AG04450 (cell line): ENCODE measurements at regions not wholly inside any gene's neighbourhood (a gene's known extent, or its start where the extent isn't known, plus 50 kb on each side); places are given as distances from the start of the nearest gene placed in this dataset.

ENCODE experiments used
- CTCF ChIA-PET: fragments of 300-600, 350-600 bp; formaldehyde crosslinking; extraction: SDS; loops from one replicate; lab custom pipeline; 2022; ENCODE audit warnings: antibody characterized with exemption, inconsistent platforms; lab: Charles Lee
- POLR2A ChIA-PET: fragments of 350-600 bp; formaldehyde crosslinking; extraction: SDS; loops from one replicate; lab custom pipeline; 2021; ENCODE audit warnings: antibody characterized with exemption, inconsistent platforms; lab: Yijun Ruan, JAX
- DNase-seq: peaks from one replicate; pipeline ENCODE4 v3.0.0-alpha.2; 2011; ENCODE audit warnings: low read depth, low spot score
- H3K27ac ChIP-seq: one replicate; pipeline ENCODE4 v1.5.1; 2012; ENCODE audit warnings: low read depth, low read length, control low read depth
- H3K27me3 ChIP-seq: one replicate; pipeline ENCODE4 v1.6.0; 2012; ENCODE audit warnings: low read length; ENCODE audit not compliant: control insufficient read depth, insufficient read depth
- H3K4me3 ChIP-seq: 2 replicates; pipeline ENCODE4 v1.5.1; 2011; ENCODE audit warnings: mild to moderate bottlenecking, low read depth, low read length, control low read depth
- H3K9me3 ChIP-seq: 2 replicates; pipeline ENCODE4 v1.5.1; 2012; ENCODE audit warnings: low read length; ENCODE audit not compliant: control insufficient read depth, insufficient read depth
- TF ChIP-seq, protein P1 (sequence below): IDR thresholded peaks from 2 replicates; pipeline ENCODE4 v1.5.1; 2011; ENCODE audit warnings: low read depth, low read length, control low read depth, inconsistent platforms

DNA sequence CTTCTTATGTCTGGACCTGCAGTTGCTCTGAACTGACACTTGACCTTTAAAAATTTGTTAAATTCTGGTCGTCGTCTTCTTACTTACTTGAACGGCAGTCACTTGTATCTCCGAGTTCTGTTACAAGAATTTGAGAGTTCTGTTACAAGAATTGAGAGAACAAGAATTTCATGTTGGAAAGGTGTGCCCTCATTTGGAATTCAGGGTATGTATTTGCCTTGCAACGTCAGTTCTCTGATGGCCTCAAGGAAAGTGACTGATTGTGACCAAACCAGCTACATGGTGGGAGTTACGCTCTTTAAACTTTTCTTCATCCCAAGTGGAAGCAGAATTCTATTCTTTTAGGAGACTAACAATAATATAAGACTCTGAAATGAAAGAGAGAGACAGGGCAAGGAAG, 320.0 kb upstream of the TRIB2 start:
- ChIA-PET CTCF (no interaction called here), POLR2A (no interaction called here)
- H3K27me3 ChIP-seq, result no peaks in the 10 kb centered on the region

DNA sequence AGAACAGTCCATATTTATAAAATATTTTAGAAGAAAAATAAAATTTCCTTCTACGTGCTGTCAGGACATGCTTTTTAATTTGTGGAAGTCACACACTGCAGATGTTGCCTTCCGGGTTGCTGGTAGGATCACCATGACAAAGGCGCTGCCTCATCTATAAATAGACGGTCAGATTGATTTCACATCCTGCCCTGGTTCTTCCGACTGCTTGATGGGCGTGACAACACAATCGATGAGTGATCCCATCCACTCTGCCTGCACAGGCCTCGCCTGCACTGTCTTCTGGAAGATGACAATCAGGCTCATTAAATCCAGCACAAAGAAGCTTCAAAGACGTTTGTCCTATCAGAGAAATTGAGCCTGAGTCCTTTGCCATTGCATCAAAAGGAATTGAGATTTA, 318.9 kb upstream of the TRIB2 start:
- POLR2A ChIA-PET, result no interaction called here
- TF ChIP-seq, protein P1, sequence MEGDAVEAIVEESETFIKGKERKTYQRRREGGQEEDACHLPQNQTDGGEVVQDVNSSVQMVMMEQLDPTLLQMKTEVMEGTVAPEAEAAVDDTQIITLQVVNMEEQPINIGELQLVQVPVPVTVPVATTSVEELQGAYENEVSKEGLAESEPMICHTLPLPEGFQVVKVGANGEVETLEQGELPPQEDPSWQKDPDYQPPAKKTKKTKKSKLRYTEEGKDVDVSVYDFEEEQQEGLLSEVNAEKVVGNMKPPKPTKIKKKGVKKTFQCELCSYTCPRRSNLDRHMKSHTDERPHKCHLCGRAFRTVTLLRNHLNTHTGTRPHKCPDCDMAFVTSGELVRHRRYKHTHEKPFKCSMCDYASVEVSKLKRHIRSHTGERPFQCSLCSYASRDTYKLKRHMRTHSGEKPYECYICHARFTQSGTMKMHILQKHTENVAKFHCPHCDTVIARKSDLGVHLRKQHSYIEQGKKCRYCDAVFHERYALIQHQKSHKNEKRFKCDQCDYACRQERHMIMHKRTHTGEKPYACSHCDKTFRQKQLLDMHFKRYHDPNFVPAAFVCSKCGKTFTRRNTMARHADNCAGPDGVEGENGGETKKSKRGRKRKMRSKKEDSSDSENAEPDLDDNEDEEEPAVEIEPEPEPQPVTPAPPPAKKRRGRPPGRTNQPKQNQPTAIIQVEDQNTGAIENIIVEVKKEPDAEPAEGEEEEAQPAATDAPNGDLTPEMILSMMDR, result no peak
- Histone ChIP-seq H3K4me3 (no peak overlapping the region), H3K27me3 (no peaks in the 10 kb centered on the region), H3K9me3 (peaks cover 5% of the 10 kb centered on the region), H3K27ac (no peak overlapping the region)
- CTCF ChIA-PET, result no interaction called here
- DNase-seq, result no peak

More for the DNA sequence above, 320.0 kb upstream of the TRIB2 start:
- no peak overlapping the region for H3K4me3 ChIP-seq
- H3K9me3 ChIP-seq, result no peaks in the 10 kb centered on the region
- DNase-seq, result no peak
- H3K27ac ChIP-seq, result no peak overlapping the region
- TF ChIP-seq, protein P1, result no peak

DNA sequence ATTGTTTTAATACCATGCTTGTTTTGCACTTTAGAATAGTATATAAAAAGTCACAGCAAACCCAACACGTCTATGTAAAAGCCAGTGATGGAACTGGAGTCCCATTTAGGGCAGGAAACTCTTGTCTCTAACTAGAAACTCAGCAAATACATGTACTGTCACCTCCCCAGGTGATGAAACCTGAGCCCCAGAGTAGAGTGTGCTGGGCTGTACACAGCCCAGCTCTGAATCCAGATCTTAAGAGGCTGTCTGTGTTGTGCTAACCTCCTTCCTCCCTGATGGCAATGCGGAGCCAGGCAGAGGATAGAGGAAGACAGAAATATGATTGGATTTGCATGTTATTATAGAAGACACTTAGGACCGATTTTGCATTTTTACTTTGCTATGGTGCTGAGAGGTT, 317.5 kb upstream of the TRIB2 start:
- no peak overlapping the region for H3K27ac ChIP-seq
- no peak for DNase-seq
- peaks cover 7% of the 10 kb centered on the region for H3K9me3 ChIP-seq
- H3K27me3 ChIP-seq, result no peaks in the 10 kb centered on the region
- no peak overlapping the region for H3K4me3 ChIP-seq
- ChIA-PET CTCF (no interaction called here), POLR2A (no interaction called here)
- TF ChIP-seq, protein P1, result no peak

DNA sequence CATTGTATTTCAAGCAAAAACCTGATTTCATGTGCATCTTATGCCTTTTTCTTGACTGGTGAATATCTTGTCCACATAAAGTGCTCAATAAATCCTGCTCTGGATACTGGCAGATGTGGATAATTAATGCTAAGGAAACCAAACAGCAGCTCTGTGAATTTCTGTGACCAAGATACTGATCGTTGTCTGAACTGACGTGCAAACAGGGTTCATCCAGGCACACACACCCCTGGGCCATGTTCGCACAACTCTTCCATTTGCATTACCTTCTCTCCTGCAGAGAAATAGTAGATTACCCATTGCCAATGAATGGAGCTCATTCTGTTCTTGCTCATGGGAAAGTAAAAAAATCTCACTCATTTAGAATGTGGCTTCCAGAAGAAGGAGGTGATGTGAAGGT, 316.2 kb upstream of the TRIB2 start:
- TF ChIP-seq, protein P1, result no peak
- Histone ChIP-seq H3K4me3 (no peak overlapping the region), H3K9me3 (peaks cover 7% of the 10 kb centered on the region), H3K27ac (no peak overlapping the region), H3K27me3 (no peaks in the 10 kb centered on the region)
- POLR2A ChIA-PET, result no interaction called here
- DNase-seq, result no peak
- CTCF ChIA-PET, result no interaction called here

DNA sequence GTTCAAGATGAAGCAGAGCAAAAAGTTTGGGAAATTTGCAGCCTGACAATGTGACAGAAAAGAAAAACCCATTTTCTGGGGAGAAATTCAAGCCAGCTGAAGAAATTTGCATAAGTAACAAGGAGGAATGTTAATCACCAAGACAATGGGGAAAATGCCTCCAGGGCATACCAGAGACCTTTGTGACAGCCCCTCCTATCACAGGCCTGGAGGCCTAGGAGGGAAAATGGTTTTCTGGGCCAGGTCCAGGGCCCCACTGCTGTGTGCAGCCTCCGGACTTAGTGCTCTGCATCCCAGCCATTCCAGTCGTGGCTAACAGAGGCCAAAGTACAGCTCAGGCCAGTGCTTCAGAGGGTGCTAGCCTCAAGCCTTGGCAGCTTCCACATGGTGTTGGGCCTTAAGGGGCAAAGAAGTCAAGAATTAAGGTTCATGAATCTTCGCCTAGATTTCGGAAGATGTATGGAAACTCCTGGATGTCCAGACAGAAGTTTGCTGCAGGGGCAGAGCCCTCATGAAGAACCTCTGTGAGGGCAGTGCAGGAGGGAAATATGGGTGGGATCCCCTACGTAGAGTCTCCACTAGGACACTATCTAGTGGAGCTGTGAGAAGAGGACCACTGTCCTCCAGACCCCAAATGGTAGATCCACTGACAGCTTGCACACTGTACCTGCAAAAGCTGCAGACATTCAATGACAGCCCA, 314.1 kb upstream of the TRIB2 start:
- ChIA-PET POLR2A (interaction anchor here (0.6 kb wide), 1 partner anchor 286 kb away, joined by 3 read pairs; no protein-coding TSS in a partner anchor), CTCF (no interaction called here)

More for the DNA sequence above, 314.1 kb upstream of the TRIB2 start:
- Histone ChIP-seq H3K9me3 (peaks cover 7% of the 10 kb centered on the region), H3K27me3 (no peaks in the 10 kb centered on the region), H3K4me3 (no peak overlapping the region), H3K27ac (no peak overlapping the region)
- DNase-seq, result no peak
- TF ChIP-seq, protein P1, result no peak
